Panc1 (cell line): ENCODE measurements at regions not wholly inside any gene's neighbourhood (a gene's known extent, or its start where the extent isn't known, plus 50 kb on each side); places are given as distances from the start of the nearest gene placed in this dataset.

Source experiments
- ATAC-seq: fragments of 200-7000 bp; cut with Tn5 transposase; 2 replicates; pipeline ENCODE4 v1.9.1; 2020; ENCODE audit warnings: mild to moderate bottlenecking, moderate library complexity
- BruUV-seq: library from RNA; stranded (reverse); fragments of 400-500 nt; replicated peaks from 2 replicates; lab custom pipeline; 2021; lab: Mats Ljungman, UMichigan
- CTCF ChIA-PET: fragments of 300-600 bp; sonication (Branson Sonifier 250); formaldehyde crosslinking; loops from one replicate; lab custom pipeline; 2022; ENCODE audit warnings: antibody characterized with exemption; lab: Charles Lee
- POLR2A ChIA-PET: fragments of 300-600 bp; sonication (Branson Sonifier 250); formaldehyde crosslinking; loops from one replicate; lab custom pipeline; 2022; ENCODE audit warnings: antibody characterized with exemption; lab: Charles Lee
- DNase-seq: peaks from one replicate; pipeline ENCODE4 v3.0.0-alpha.2; 2010; ENCODE audit warnings: low read depth, low spot score
- H3K27ac ChIP-seq: 2 replicates; pipeline ENCODE4 v1.5.1; 2011; ENCODE audit warnings: mild to moderate bottlenecking, low read length, inconsistent platforms
- H3K27me3 ChIP-seq: fragments of 200-500 bp; sonication (Bioruptor generic); 2 replicates; pipeline ENCODE4 v1.6.0; 2014; ENCODE audit warnings: low read length, inconsistent platforms; ENCODE audit not compliant: control insufficient read depth, insufficient read depth
- H3K36me3 ChIP-seq: fragments of 200-500 bp; sonication (Bioruptor generic); 2 replicates; pipeline ENCODE4 v1.5.1; 2014; ENCODE audit warnings: inconsistent platforms, mild to moderate bottlenecking, low read length, moderate library complexity; ENCODE audit not compliant: control insufficient read depth, insufficient read depth
- H3K4me1 ChIP-seq: 2 replicates; pipeline ENCODE4 v1.5.1; 2011; ENCODE audit warnings: inconsistent platforms, mild to moderate bottlenecking, low read length, moderate library complexity; ENCODE audit not compliant: control insufficient read depth, insufficient read depth
- H3K4me3 ChIP-seq, 2 experiments: 2 replicates each; pipeline ENCODE4 v1.5.1; 2011 to 2012; ENCODE audit warnings: low read depth in 2 of 2, low read length in 2 of 2, mild to moderate bottlenecking in 2 of 2, inconsistent platforms in 1 of 2, moderate library complexity in 1 of 2
- H3K9me3 ChIP-seq: fragments of 200-500 bp; sonication (Bioruptor generic); 2 replicates; pipeline ENCODE4 v1.5.1; 2014; ENCODE audit warnings: low read depth, mild to moderate bottlenecking, inconsistent platforms, low read length, moderate library complexity; ENCODE audit not compliant: control insufficient read depth, insufficient read depth
- CTCF ChIP-seq: fragments of 450-650 bp; IDR thresholded peaks from 2 replicates; pipeline ENCODE4 v1.5.1; 2017; ENCODE audit warnings: mild to moderate bottlenecking
- POLR2AphosphoS5 ChIP-seq: IDR thresholded peaks from 2 replicates; pipeline ENCODE4 v1.6.1; 2012; ENCODE audit warnings: mild to moderate bottlenecking, low read depth, low read length, moderate library complexity
- REST ChIP-seq, 2 experiments: IDR thresholded peaks; 2 replicates each; pipeline ENCODE4 v1.6.1; 2011 to 2012; ENCODE audit warnings: low read depth in 2 of 2, control low read depth in 1 of 2, low read length in 1 of 2, mild to moderate bottlenecking in 1 of 2, moderate library complexity in 1 of 2; ENCODE audit not compliant: insufficient read depth in 1 of 2
- SIN3A ChIP-seq: IDR thresholded peaks from 2 replicates; pipeline ENCODE4 v1.6.1; 2012; ENCODE audit warnings: low read depth, mild to moderate bottlenecking, low read length, moderate library complexity, borderline replicate concordance; ENCODE audit not compliant: insufficient read depth
- TCF7L2 ChIP-seq: IDR thresholded peaks from 2 replicates; pipeline ENCODE4 v1.6.1; 2011; ENCODE audit warnings: mild to moderate bottlenecking, low read depth, low read length, inconsistent platforms
- in situ Hi-C: cut with HindIII; loops from 2 replicates; pipeline ENCODE4 v1.10.0; 2016; ENCODE audit warnings: low sequenced_read_pairs, low pct_unique_long_range_greater_than_20kb
- intact Hi-C: fragments of 100-400 bp; cut with micrococcal nuclease; formaldehyde crosslinking; loops from one replicate; pipeline ENCODE4 v1.10.0; 2022; ENCODE audit not compliant: unreplicated experiment

- Histone ChIP-seq H3K9me3 (no peaks in the 10 kb centered on the region), H3K27me3 (no peaks in the 10 kb centered on the region; the same call in 1 of the 2 replicates), H3K4me1 (no peaks in the 10 kb centered on the region), H3K36me3 (no peaks in the 10 kb centered on the region), H3K27ac (no peak overlapping the region), H3K4me3 (no peak overlapping the region)
- ATAC-seq (no peak), DNase-seq (no peak)
- TF ChIP-seq POLR2AphosphoS5 (no peak), CTCF (no peak), TCF7L2 (no peak), SIN3A (no peak), REST (IDR thresholded peaks at IDR 0.05; ENCODE audit: insufficient read depth in 1 of 2, low read depth in 2 of 2, low read length in 1 of 2) (no peak)
- in situ Hi-C loops (no loop called here), intact Hi-C loops (no loop called here)
- ChIA-PET CTCF (no interaction called here), POLR2A (no interaction called here)
- no TSS peak for BruUV-seq
Measured at GRCh38 chr21:41031701-41032220, 136.2 kb upstream of the BACE2 start.

- Histone ChIP-seq H3K4me3 (no peak overlapping the region), H3K36me3 (no peaks in the 10 kb centered on the region), H3K9me3 (no peaks in the 10 kb centered on the region), H3K27me3 (no peaks in the 10 kb centered on the region; the same call in 1 of the 2 replicates), H3K27ac (no peak overlapping the region), H3K4me1 (no peaks in the 10 kb centered on the region)
- DNase-seq (no peak), ATAC-seq (no peak)
- in situ Hi-C loops (no loop called here), intact Hi-C loops (no loop called here)
- BruUV-seq = no TSS peak
- POLR2A ChIA-PET = no interaction called here
- CTCF ChIA-PET = no interaction called here
- TF ChIP-seq CTCF (no peak), POLR2AphosphoS5 (no peak), SIN3A (no peak), REST (IDR thresholded peaks at IDR 0.05; ENCODE audit: insufficient read depth in 1 of 2, low read depth in 2 of 2, low read length in 1 of 2) (no peak), TCF7L2 (no peak)
Measured at GRCh38 chr21:41032541-41032940, 135.4 kb upstream of the BACE2 start.
